Activated CD4-positive, alpha-beta T cell treated with anti-CD3 and anti-CD28 coated beads, Interleukin-2, amount 50 U/mL, for 24 hours (primary cell): ENCODE measurements at regions not wholly inside any gene's neighbourhood (a gene's known extent, or its start where the extent isn't known, plus 50 kb on each side); places are given as distances from the start of the nearest gene placed in this dataset.
"Not testable (repeated sequence)": the region's sequence is repeated elsewhere in the genome, so short reads cannot be mapped to it uniquely, and the experiment has no call there.

Source experiments
- DNase-seq, 2 donors: peaks; one replicate each; pipeline ENCODE4 v3.0.0-alpha.2; 2020; ENCODE audit warnings: low read depth in 1 of 2, low spot score in 1 of 2

GRCh38 chr6:28621268-28621667 lies 95.6 kb downstream of the GPX5 start:
- DNase-seq = not testable (repeated sequence)

GRCh38 chr6:28623242-28623641 lies 97.6 kb downstream of the GPX5 start:
- DNase-seq = not testable (repeated sequence)

- DNase-seq = not testable (repeated sequence)
Measured at GRCh38 chr6:28626386-28626785, 100.7 kb downstream of the GPX5 start.

GRCh38 chr6:28632326-28632851 lies 106.7 kb downstream of the GPX5 start:
- no peak for DNase-seq

GRCh38 chr6:28633445-28634215 lies 107.9 kb downstream of the GPX5 start:
- no peak for DNase-seq

- DNase-seq = no peak
Measured at GRCh38 chr6:28634411-28634760, 108.7 kb downstream of the GPX5 start.

GRCh38 chr6:28634761-28635546 lies 109.3 kb downstream of the GPX5 start:
- no peak for DNase-seq

GRCh38 chr6:28635547-28636158 lies 110.0 kb downstream of the GPX5 start:
- no peak for DNase-seq

GRCh38 chr6:28638787-28639430 lies 113.2 kb downstream of the GPX5 start:
- DNase-seq = no peak

GRCh38 chr6:28639445-28640290 lies 114.0 kb downstream of the GPX5 start:
- not testable (repeated sequence) for DNase-seq

- peak in 1 of 2 donors; percentile 48 for DNase-seq
Measured at GRCh38 chr6:28643017-28643740, 117.5 kb downstream of the GPX5 start.

- no peak for DNase-seq
Measured at GRCh38 chr6:28646650-28647049, 121.0 kb downstream of the GPX5 start.

GRCh38 chr6:28648035-28648877 lies 122.6 kb downstream of the GPX5 start:
- DNase-seq = peak; percentile 30 to 79

- DNase-seq = no peak
Measured at GRCh38 chr6:28648878-28649375, 123.2 kb downstream of the GPX5 start.

- no peak for DNase-seq
Measured at GRCh38 chr6:28651161-28651560, 125.5 kb downstream of the GPX5 start.

GRCh38 chr6:28653876-28654275 lies 128.2 kb downstream of the GPX5 start:
- DNase-seq = no peak

- DNase-seq = no peak
Measured at GRCh38 chr6:28655164-28655563, 129.5 kb downstream of the GPX5 start.

- DNase-seq = no peak
Measured at GRCh38 chr6:28656715-28657114, 131.0 kb downstream of the GPX5 start.

- DNase-seq = no peak
Measured at GRCh38 chr6:28657381-28657768, 131.7 kb downstream of the GPX5 start.
